ENCODE measurements at regions not wholly inside any gene's neighbourhood (a gene's known extent, or its start where the extent isn't known, plus 50 kb on each side); places are given as distances from the start of the nearest gene placed in this dataset.

GRCh38 chr2:41621563-41621962 is 426.3 kb upstream of the PKDCC start:
- no peak for DNase-seq
- Histone ChIP-seq H3K4me3 (no peak overlapping the region), H3K36me3 (ENCODE audit: low read depth) (no peaks in the 10 kb centered on the region), H3K4me1 (ENCODE audit: low read depth) (no peaks in the 10 kb centered on the region), H3K9me3 (no peaks in the 10 kb centered on the region)
- no peak for ATAC-seq
- TF ChIP-seq, protein P1, sequence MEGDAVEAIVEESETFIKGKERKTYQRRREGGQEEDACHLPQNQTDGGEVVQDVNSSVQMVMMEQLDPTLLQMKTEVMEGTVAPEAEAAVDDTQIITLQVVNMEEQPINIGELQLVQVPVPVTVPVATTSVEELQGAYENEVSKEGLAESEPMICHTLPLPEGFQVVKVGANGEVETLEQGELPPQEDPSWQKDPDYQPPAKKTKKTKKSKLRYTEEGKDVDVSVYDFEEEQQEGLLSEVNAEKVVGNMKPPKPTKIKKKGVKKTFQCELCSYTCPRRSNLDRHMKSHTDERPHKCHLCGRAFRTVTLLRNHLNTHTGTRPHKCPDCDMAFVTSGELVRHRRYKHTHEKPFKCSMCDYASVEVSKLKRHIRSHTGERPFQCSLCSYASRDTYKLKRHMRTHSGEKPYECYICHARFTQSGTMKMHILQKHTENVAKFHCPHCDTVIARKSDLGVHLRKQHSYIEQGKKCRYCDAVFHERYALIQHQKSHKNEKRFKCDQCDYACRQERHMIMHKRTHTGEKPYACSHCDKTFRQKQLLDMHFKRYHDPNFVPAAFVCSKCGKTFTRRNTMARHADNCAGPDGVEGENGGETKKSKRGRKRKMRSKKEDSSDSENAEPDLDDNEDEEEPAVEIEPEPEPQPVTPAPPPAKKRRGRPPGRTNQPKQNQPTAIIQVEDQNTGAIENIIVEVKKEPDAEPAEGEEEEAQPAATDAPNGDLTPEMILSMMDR (IDR thresholded peaks at IDR 0.05), result no peak
- intact Hi-C loops (cut with DNase I, micrococcal nuclease), result no loop called here

DNA sequence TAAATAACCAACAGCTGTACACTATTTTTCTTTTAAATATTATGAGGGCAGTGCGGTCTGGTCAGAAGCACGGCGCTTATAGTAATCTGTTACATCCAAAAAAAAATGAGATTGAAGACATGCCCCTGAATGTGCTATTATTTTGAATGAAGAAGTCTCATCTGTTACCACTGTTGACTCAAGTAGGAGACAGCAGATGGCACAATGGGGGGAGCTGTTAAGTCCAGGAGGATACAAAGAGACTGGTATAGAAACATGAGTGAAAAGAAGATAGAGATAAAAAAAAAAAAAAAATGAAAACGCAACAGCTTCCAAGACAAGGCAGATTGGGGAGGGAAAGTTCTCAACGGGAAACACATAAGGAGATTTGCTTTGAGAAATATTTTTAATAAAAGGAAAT is 425.5 kb upstream of the PKDCC start:
- ATAC-seq (no peak), DNase-seq (no peak)
- Histone ChIP-seq H3K9me3 (no peaks in the 10 kb centered on the region), H3K36me3 (ENCODE audit: low read depth) (no peaks in the 10 kb centered on the region), H3K4me1 (ENCODE audit: low read depth) (no peaks in the 10 kb centered on the region), H3K4me3 (no peak overlapping the region)
- TF ChIP-seq, protein P1 (IDR thresholded peaks at IDR 0.05), result no peak
- intact Hi-C loops (cut with DNase I, micrococcal nuclease), result no loop called here

DNA sequence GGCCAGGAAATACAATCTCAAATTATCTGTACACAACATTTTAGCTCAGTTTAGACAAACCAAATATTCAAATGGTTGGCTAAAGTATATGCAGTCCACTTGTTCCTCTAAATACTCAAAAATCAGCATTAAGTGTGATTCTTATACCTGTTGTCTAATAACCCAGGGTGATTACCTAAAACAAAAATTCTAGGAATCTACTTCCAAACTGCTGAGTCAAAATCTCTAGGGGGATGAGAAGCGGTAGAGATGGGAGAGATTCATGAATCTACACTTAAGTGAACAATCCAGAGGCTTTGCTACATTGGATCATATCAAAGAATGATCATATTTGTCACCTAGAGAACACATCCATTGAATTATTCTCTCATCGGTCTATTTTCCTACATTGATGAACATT is 420.9 kb upstream of the PKDCC start:
- ATAC-seq (no peak), DNase-seq (no peak)
- no peaks in the 10 kb centered on the region for H3K4me1 ChIP-seq (ENCODE audit: low read depth)
- no peaks in the 10 kb centered on the region for H3K9me3 ChIP-seq
- intact Hi-C loops (cut with DNase I, micrococcal nuclease), result no loop called here
- TF ChIP-seq, protein P1 (IDR thresholded peaks at IDR 0.05), result no peak
- H3K36me3 ChIP-seq (ENCODE audit: low read depth), result no peaks in the 10 kb centered on the region
- no peak overlapping the region for H3K4me3 ChIP-seq

DNA sequence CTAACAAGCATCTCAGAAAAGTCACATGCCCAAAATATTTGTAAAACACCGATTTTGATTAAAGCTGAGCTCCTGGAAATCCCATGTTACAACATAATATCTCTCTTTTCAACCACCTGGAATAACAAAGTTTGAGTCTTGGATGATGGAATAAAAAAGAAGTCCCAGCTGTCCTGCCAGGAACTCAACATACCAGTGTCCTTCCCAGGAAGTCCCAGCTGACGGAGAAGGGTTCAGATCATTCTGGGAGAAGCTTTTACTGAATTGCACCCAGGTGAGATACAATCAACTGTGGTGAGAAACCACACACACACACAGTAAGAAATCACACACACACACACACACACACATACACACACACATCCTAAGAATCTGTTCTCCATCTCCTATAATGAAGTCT is 413.1 kb upstream of the PKDCC start:
- ATAC-seq, result no peak
- no peaks in the 10 kb centered on the region for H3K9me3 ChIP-seq
- intact Hi-C loops (cut with DNase I, micrococcal nuclease), result no loop called here

DNA sequence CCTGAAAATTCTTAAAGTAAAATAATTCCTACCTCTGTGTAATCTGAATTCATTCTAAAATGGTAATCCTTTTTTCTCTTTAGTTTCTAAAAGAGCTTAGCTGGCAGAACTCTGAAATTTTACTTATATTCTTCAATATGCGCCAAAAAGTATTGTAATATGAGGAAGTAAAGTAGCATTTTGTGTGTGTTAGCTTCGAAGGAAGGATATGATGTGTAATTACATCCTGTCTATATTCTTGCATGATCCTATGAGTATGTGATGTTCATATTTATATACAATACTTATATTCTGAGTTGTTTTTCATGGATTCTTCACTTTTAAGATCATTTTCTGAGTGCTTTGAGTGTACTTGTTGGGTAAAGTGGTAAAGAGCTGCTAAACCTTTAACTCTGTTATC is 402.9 kb upstream of the PKDCC start:
- H3K9me3 ChIP-seq, result no peaks in the 10 kb centered on the region
- DNase-seq, result no peak
- intact Hi-C loops (cut with DNase I, micrococcal nuclease), result no loop called here
- no peaks in the 10 kb centered on the region for H3K36me3 ChIP-seq (ENCODE audit: low read depth)
- H3K4me3 ChIP-seq, result no peak overlapping the region
- no peaks in the 10 kb centered on the region for H3K4me1 ChIP-seq (ENCODE audit: low read depth)
- no peak for ATAC-seq
- TF ChIP-seq, protein P1 (IDR thresholded peaks at IDR 0.05), result no peak

More for the DNA sequence above, 413.1 kb upstream of the PKDCC start:
- DNase-seq, result no peak
- Histone ChIP-seq H3K4me1 (ENCODE audit: low read depth) (no peaks in the 10 kb centered on the region), H3K36me3 (ENCODE audit: low read depth) (no peaks in the 10 kb centered on the region), H3K4me3 (no peak overlapping the region)
- TF ChIP-seq, protein P1 (IDR thresholded peaks at IDR 0.05), result no peak

DNA sequence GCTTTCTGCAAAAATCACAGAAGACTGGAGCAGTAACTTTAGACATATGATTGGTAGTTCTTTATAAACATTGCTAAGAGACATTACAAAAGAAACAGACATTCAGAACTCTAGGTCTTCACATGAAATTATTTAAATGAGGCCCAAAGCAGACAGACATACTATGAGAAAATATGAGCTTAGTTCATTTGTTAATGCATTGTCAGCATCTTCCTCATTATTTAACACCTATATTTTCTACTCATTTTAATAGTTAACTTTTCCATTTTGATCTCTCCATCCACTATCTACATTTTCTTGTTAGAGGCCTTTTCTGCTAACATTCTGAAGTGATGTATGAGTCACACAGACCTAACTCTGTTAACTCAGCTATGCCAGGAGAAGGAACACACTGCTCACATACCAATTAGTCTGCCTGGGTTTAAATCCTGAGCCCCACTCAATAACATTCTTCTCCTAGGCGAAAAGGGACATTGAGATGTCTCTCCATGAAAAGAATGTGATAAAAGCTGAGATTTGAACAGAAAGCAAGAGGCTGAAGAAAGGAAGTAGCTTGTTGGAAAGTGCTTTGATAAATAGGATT is 400.3 kb upstream of the PKDCC start:
- intact Hi-C loops (cut with DNase I, micrococcal nuclease), result no loop called here
- no peak overlapping the region for H3K4me3 ChIP-seq
- H3K4me1 ChIP-seq (ENCODE audit: low read depth), result no peaks in the 10 kb centered on the region
- no peak for DNase-seq
- no peaks in the 10 kb centered on the region for H3K9me3 ChIP-seq
- no peaks in the 10 kb centered on the region for H3K36me3 ChIP-seq (ENCODE audit: low read depth)
- ATAC-seq, result no peak
- TF ChIP-seq, protein P1 (IDR thresholded peaks at IDR 0.05), result no peak
